WTC11 (cell line): ENCODE measurements at regions not wholly inside any gene's neighbourhood (a gene's known extent, or its start where the extent isn't known, plus 50 kb on each side); places are given as distances from the start of the nearest gene placed in this dataset.

ENCODE experiments used
- ATAC-seq: fragments of 200-7000 bp; cut with Tn5 transposase; 2 replicates; pipeline ENCODE4 v1.10.0; 2021; ENCODE audit warnings: mild to moderate bottlenecking, moderate library complexity
- CTCF ChIA-PET: fragments of 300-600 bp; sonication (Branson Sonifier 250); formaldehyde crosslinking; loops from one replicate; lab custom pipeline; 2021; ENCODE audit warnings: antibody characterized with exemption; lab: Charles Lee
- POLR2A ChIA-PET: fragments of 350-600 bp; sonication (Branson Sonifier 250); formaldehyde crosslinking; loops from one replicate; lab custom pipeline; 2021; ENCODE audit warnings: antibody characterized with exemption; lab: Charles Lee
- DNase-seq: peaks from one replicate; pipeline ENCODE4 v3.0.0; 2021; ENCODE audit warnings: low spot score
- H3K27ac Mint-ChIP-seq: 2 replicates; pipeline ENCODE4 v1.8.0; 2021; ENCODE audit warnings: mixed read lengths
- H3K27me3 Mint-ChIP-seq: 2 replicates; pipeline ENCODE4 v1.8.0; 2021; ENCODE audit warnings: low read depth, mild to moderate bottlenecking, moderate library complexity, mixed read lengths
- H3K36me3 Mint-ChIP-seq: 2 replicates; pipeline ENCODE4 v1.8.0; 2021; ENCODE audit warnings: mixed read lengths
- H3K4me1 Mint-ChIP-seq: 2 replicates; pipeline ENCODE4 v1.8.0; 2022; ENCODE audit warnings: mixed read lengths
- H3K4me3 Mint-ChIP-seq: 2 replicates; pipeline ENCODE4 v1.8.0; 2021; ENCODE audit warnings: mild to moderate bottlenecking, moderate library complexity, mixed read lengths
- H3K9me3 Mint-ChIP-seq: 2 replicates; pipeline ENCODE4 v1.8.0; 2021; ENCODE audit warnings: mixed read lengths
- ATF2 ChIP-seq: sonication (generic); formaldehyde crosslinking; IDR thresholded peaks from 2 replicates; pipeline ENCODE4 v1.8.1; 2022; ENCODE audit warnings: low read depth, missing genetic modification reagents, borderline replicate concordance
- ATF3 ChIP-seq: sonication (generic); formaldehyde crosslinking; conservative IDR thresholded peaks from 2 replicates; pipeline ENCODE4 v1.8.1; 2022; ENCODE audit warnings: mild to moderate bottlenecking, missing genetic modification reagents
- E2F1 ChIP-seq: sonication (generic); formaldehyde crosslinking; IDR thresholded peaks from 2 replicates; pipeline ENCODE4 v1.8.0; 2022; ENCODE audit warnings: mild to moderate bottlenecking, missing genetic modification reagents
- E2F4 ChIP-seq: sonication (generic); formaldehyde crosslinking; IDR thresholded peaks from 2 replicates; pipeline ENCODE4 v1.8.1; 2022; ENCODE audit warnings: low read depth, mild to moderate bottlenecking, moderate library complexity, missing genetic modification reagents, borderline replicate concordance
- GABPB1 ChIP-seq: sonication (generic); formaldehyde crosslinking; IDR thresholded peaks from 2 replicates; pipeline ENCODE4 v1.8.1; 2023; ENCODE audit warnings: mild to moderate bottlenecking, missing genetic modification reagents
- HMGXB4 ChIP-seq: sonication (generic); formaldehyde crosslinking; IDR thresholded peaks from 2 replicates; pipeline ENCODE4 v1.8.1; 2023; ENCODE audit warnings: mild to moderate bottlenecking, moderate library complexity, missing genetic modification reagents
- KAT7 ChIP-seq: sonication (generic); formaldehyde crosslinking; IDR thresholded peaks from 2 replicates; pipeline ENCODE4 v1.8.1; 2023; ENCODE audit warnings: missing genetic modification reagents, mild to moderate bottlenecking, borderline replicate concordance
- MAX ChIP-seq: sonication (generic); formaldehyde crosslinking; IDR thresholded peaks from 2 replicates; pipeline ENCODE4 v1.8.0; 2022; ENCODE audit warnings: mild to moderate bottlenecking, missing genetic modification reagents
- PREB ChIP-seq: sonication (generic); formaldehyde crosslinking; IDR thresholded peaks from 2 replicates; pipeline ENCODE4 v1.8.1; 2022; ENCODE audit warnings: mild to moderate bottlenecking, missing genetic modification reagents, moderate library complexity, borderline replicate concordance
- TCF7 ChIP-seq: sonication (generic); formaldehyde crosslinking; IDR thresholded peaks from 2 replicates; pipeline ENCODE4 v1.8.0; 2022; ENCODE audit warnings: mild to moderate bottlenecking, low read depth, missing genetic modification reagents, moderate library complexity
- TP53 ChIP-seq: sonication (generic); formaldehyde crosslinking; IDR thresholded peaks from 2 replicates; pipeline ENCODE4 v1.8.1; 2023; ENCODE audit warnings: mild to moderate bottlenecking, missing genetic modification reagents
- USF1 ChIP-seq: sonication (generic); formaldehyde crosslinking; IDR thresholded peaks from 2 replicates; pipeline ENCODE4 v1.8.0; 2022; ENCODE audit warnings: mild to moderate bottlenecking, missing genetic modification reagents
- ZMAT4 ChIP-seq: fragments of 250-450 bp; sonication (Bioruptor Pico); IDR thresholded peaks from 2 replicates; pipeline ENCODE4 v1.9.0; 2021; ENCODE audit warnings: mild to moderate bottlenecking
- ZNF121 ChIP-seq: sonication (generic); formaldehyde crosslinking; IDR thresholded peaks from 2 replicates; pipeline ENCODE4 v1.8.0; 2023; ENCODE audit warnings: missing genetic modification reagents
- ZNF138 ChIP-seq: sonication (generic); formaldehyde crosslinking; conservative IDR thresholded peaks from 2 replicates; pipeline ENCODE4 v1.8.1; 2022; ENCODE audit warnings: mild to moderate bottlenecking, moderate library complexity, missing genetic modification reagents
- ZNF219 ChIP-seq: sonication (generic); formaldehyde crosslinking; IDR thresholded peaks from 2 replicates; pipeline ENCODE4 v1.8.0; 2023; ENCODE audit warnings: missing genetic modification reagents, mild to moderate bottlenecking, borderline replicate concordance
- ZNF396 ChIP-seq: fragments of 250-450 bp; sonication (Bioruptor Pico); IDR thresholded peaks from 2 replicates; pipeline ENCODE4 v1.8.0; 2021; ENCODE audit warnings: mild to moderate bottlenecking, moderate library complexity, borderline replicate concordance

GRCh38 chr6:168735268-168735949 is 294.4 kb downstream of the SMOC2 start:
- ATAC-seq (no peak), DNase-seq (no peak)
- H3K27me3 Mint-ChIP-seq: no peaks in the 10 kb centered on the region
- no peak overlapping the region for H3K4me3 Mint-ChIP-seq
- 0 out of 2 replicates have a peak, but pooled peaks cover 5% of the 10 kb centered on the region for H3K36me3 Mint-ChIP-seq
- H3K9me3 Mint-ChIP-seq: peaks cover 14% of the 10 kb centered on the region
- POLR2A ChIA-PET: no interaction called here
- peaks cover 8% of the 10 kb centered on the region for H3K4me1 Mint-ChIP-seq
- no peak for TF ChIP-seq USF1 (CRISPR knock-in tag)
- no peak for TF ChIP-seq TP53 (CRISPR knock-in tag)
- no peak for TF ChIP-seq E2F1 (CRISPR knock-in tag)
- no peak for TF ChIP-seq ZNF219 (CRISPR knock-in tag)
- TF ChIP-seq TCF7 (CRISPR knock-in tag): no peak
- no peak for TF ChIP-seq ZNF396
- TF ChIP-seq E2F4 (CRISPR knock-in tag): no peak
- no peak for TF ChIP-seq GABPB1 (CRISPR knock-in tag)
- TF ChIP-seq ZNF121 (CRISPR knock-in tag): no peak
- no peak for TF ChIP-seq HMGXB4 (CRISPR knock-in tag)
- TF ChIP-seq ATF2 (CRISPR knock-in tag): no peak
- no peak for TF ChIP-seq KAT7 (CRISPR knock-in tag)
- TF ChIP-seq ATF3 (CRISPR knock-in tag): no peak
- no peak for TF ChIP-seq ZNF138
- no peak for TF ChIP-seq MAX (CRISPR knock-in tag)
- TF ChIP-seq ZMAT4 (CRISPR knock-in tag): no peak
- no peak for TF ChIP-seq PREB (CRISPR knock-in tag)
- CTCF ChIA-PET: no interaction called here
- H3K27ac Mint-ChIP-seq: no peak overlapping the region
